ENCODE measurements at regions not wholly inside any gene's neighbourhood (a gene's known extent, or its start where the extent isn't known, plus 50 kb on each side); places are given as distances from the start of the nearest gene placed in this dataset.

DNA sequence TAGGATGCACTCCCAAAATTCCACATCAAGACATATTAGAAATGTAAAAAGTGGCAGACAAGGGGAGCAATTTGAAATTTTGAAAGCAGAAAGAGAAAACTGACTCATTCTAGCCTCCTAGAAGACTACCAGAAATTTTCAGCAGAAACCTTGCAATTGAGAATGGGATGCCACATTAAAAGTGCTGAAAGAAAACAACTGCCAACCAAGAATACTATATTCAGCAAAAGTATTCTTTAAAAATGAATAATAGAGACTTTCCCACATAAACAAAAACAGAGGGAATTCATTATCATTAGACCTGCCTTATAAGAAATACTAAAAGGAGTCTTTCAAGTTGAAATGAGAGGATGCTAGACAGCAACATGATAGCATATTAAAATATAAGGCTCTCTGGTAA, 78.3 kb upstream of the HTR2A start:
- DNase-seq (ENCODE audit: low read depth), result no peak

DNA sequence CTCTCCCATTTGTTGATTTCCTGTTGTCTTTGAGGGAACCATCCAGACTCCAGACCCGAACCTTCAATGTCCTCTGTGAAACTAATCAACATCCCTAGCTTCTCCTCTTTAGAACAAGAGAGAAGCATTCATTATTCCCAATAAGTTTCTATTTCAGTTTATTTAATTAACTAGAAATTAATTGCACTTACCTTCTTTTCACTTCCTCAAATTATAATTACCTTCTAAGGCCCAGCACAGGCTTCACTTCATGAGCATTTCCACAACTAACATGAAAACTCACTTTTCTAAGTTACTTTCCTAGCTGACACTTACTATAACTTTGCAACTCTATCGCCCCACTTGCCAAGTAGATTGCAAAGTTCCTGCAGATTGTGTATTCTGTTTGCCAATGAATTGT, 71.6 kb upstream of the HTR2A start:
- DNase-seq (ENCODE audit: low read depth), result no peak

GRCh38 chr13:46964789-46965527, 68.1 kb upstream of the HTR2A start:
- no peak for DNase-seq (ENCODE audit: low read depth)

- no peak for DNase-seq (ENCODE audit: low read depth)
Measured at GRCh38 chr13:46963904-46964303, 67.1 kb upstream of the HTR2A start.

- no peak for DNase-seq (ENCODE audit: low read depth)
Measured at GRCh38 chr13:46962281-46962941, 65.6 kb upstream of the HTR2A start.

- peak; percentile 44 for DNase-seq (ENCODE audit: low read depth)
Measured at GRCh38 chr13:46961719-46962118, 64.9 kb upstream of the HTR2A start.

- DNase-seq (ENCODE audit: low read depth), result no peak
Measured at GRCh38 chr13:46953941-46954340, 57.1 kb upstream of the HTR2A start.

GRCh38 chr13:46953331-46953730, 56.5 kb upstream of the HTR2A start:
- no peak for DNase-seq (ENCODE audit: low read depth)

DNA sequence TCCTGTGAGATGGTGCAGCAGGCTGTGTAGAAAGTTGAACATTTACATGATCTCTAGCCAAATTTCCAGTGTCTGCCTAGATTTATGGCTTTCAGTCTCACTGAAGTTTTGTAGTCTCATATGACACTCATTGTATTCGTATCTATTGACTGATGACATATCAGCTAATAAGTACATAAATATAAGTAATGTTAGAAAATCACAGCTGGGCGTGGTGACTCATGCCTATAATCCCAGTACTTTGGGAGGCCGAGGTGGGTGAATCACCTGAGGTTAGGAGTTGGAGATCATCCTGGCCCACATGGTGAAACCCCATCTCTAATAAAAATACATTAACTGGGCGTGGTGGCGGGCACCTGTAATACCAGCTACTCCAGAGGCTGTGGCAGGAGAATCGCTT, 54.7 kb upstream of the HTR2A start:
- no peak for DNase-seq (ENCODE audit: low read depth)

- no peak for DNase-seq (ENCODE audit: low read depth)
Measured at GRCh38 chr13:46949211-46949610, 52.4 kb upstream of the HTR2A start.

DNA sequence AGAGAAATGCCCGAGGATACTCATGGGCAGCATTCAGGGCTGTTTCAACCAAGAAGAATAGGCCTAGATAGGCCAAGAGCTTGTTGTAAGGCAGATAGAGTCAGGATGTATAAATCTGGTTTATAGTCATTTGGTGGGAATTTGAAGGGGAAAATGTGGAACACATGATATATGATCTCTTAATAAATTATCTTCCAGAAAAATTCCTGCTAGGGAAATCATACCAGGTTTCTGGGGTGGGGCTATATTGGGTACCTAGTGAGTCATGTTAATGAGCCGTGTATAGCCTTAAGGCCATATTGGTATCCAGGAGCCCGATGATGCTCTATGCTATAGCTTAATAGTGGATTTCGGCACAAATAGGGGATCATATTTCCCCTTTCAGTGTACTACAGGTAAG, 51.5 kb upstream of the HTR2A start:
- DNase-seq (ENCODE audit: low read depth), result no peak

DNA sequence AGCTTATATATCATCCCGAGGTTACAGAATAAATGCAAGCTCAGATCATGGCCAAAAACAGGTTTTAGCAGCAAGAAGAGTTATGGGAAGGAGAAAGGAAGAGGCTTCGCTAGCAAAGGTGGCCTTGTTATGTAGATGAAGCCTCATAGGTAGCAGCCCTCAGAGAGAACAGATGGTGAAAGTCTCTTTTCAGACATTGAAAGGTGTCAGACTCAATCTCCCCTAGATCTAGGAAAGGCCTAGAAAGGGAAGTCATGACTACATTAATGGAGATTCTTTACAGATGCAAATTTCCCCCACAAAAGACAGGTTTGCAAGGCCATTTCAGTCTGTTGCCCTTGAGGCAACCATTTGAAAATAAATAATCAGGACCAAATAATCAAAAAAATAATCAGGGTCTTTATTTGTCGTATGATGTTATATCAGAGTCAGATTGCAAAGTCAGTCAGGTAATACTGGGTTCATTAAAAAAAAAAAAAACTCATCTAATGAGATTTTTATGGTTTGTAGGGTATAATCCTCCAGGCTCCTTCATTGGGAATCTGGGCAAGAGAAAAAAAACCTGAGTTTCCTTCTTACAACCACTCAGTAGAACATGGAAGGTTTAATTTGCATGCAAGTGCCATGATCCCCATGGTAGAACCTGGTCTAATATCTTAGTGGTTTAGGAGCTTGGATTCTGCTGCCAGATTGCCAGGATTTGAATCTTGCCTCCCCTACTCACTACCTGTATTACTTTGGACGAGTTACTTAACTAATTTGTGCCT, 50.8 kb upstream of the HTR2A start:
- no peak for DNase-seq (ENCODE audit: low read depth)

Data from HS-5 (cell line).